ENCODE measurements at regions not wholly inside any gene's neighbourhood (a gene's known extent, or its start where the extent isn't known, plus 50 kb on each side); places are given as distances from the start of the nearest gene placed in this dataset.

GRCh38 chrX:131630534-131630933, 86.7 kb downstream of the OR13H1 start:
- no peak overlapping the region for H3K9ac ChIP-seq
- H3F3A ChIP-seq (replicated peaks; ENCODE audit: insufficient read depth), result no peaks in the 10 kb centered on the region
- H3K36me3 ChIP-seq (replicated peaks in 1 of 2; ENCODE audit: control insufficient read depth in 1 of 2, insufficient read depth in 2 of 2, low read length in 1 of 2), result no peaks in the 10 kb centered on the region
- no peaks in the 10 kb centered on the region for H3K9me3 ChIP-seq
- no peak overlapping the region for H3K4me2 ChIP-seq
- TF ChIP-seq RXRA (IDR thresholded peaks at IDR 0.05; ENCODE audit: borderline replicate concordance, low read depth) (no peak), SMC3 (IDR thresholded peaks at IDR 0.05; ENCODE audit: low read depth, low read length) (no peak)
- H4K20me1 ChIP-seq (ENCODE audit: insufficient read depth), result no peaks in the 10 kb centered on the region
- POLR2A ChIA-PET, result no interaction called here
- no peak for DNase-seq
- whole genome bisulfite sequencing (ENCODE audit: low lambda C conversion rate), result 62% methylated on average over 8 of the region's 8 CpGs
- no peaks in the 10 kb centered on the region for H3K4me1 ChIP-seq (ENCODE audit: control insufficient read depth in 1 of 2, insufficient read depth in 2 of 2, low read depth in 1 of 2, low read length in 1 of 2)
- H3K27ac ChIP-seq (ENCODE audit: low read depth in 2 of 2, low read length in 1 of 2), result no peak overlapping the region
- no peaks in the 10 kb centered on the region for H3K9me2 ChIP-seq
- H2AFZ ChIP-seq (ENCODE audit: low read depth), result no peak overlapping the region
- H3K79me2 ChIP-seq (ENCODE audit: insufficient read depth), result no peaks in the 10 kb centered on the region
- CTCF ChIA-PET, result interaction anchor here (2.4 kb wide), 1 partner anchor 46 kb away, joined by 5 read pairs; no protein-coding TSS in a partner anchor
- no peak overlapping the region for H3K4me3 ChIP-seq (ENCODE audit: low read depth in 2 of 2, low read length in 1 of 2)
- no peaks in the 10 kb centered on the region for H3K27me3 ChIP-seq (ENCODE audit: insufficient read depth)

DNA sequence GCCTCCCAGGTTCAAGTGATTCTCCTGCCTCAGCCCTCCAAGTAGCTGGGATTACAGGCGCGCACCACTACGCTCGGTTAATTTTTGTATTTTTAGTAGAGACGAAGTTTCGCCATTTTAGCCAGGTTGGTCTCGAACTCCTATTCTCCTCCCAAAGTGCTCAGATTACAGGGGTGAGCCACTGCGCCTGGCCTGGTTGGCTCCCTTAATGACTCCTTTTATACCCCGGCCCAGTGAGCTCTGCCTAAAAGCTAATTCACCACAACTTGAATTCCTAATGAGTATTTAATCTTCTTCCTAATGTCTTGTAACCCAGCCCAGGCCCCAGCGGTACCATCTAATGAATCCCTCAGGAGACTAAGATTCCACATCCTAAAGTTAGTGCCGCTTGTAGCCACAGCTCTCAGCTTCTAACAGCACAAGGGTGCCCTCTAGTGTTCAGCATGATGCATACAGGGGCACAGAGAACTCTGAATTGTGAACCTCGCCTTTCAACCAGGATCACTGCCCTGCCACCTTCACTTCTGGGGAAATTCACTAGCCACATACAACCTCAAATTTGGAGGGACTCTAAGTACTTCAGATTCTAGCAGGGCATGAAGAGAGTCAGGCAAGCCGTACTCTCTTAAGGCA, 89.5 kb downstream of the OR13H1 start:
- Histone ChIP-seq H3K36me3 (replicated peaks in 1 of 2; ENCODE audit: control insufficient read depth in 1 of 2, insufficient read depth in 2 of 2, low read length in 1 of 2) (no peaks in the 10 kb centered on the region), H2AFZ (ENCODE audit: low read depth) (no peak overlapping the region), H3K9me2 (no peaks in the 10 kb centered on the region), H3K9me3 (no peaks in the 10 kb centered on the region), H3K9ac (no peak overlapping the region), H3F3A (replicated peaks; ENCODE audit: insufficient read depth) (no peaks in the 10 kb centered on the region), H3K4me2 (no peak overlapping the region), H3K4me3 (ENCODE audit: low read depth in 2 of 2, low read length in 1 of 2) (0 out of 4 replicates have a peak overlapping the region, but pooled peaks of 1 of the 2 experiments have one; percentile 28), H3K27me3 (ENCODE audit: insufficient read depth) (no peaks in the 10 kb centered on the region), H3K79me2 (ENCODE audit: insufficient read depth) (no peaks in the 10 kb centered on the region), H3K4me1 (ENCODE audit: control insufficient read depth in 1 of 2, insufficient read depth in 2 of 2, low read depth in 1 of 2, low read length in 1 of 2) (no peaks in the 10 kb centered on the region), H3K27ac (ENCODE audit: low read depth in 2 of 2, low read length in 1 of 2) (no peak overlapping the region), H4K20me1 (ENCODE audit: insufficient read depth) (no peaks in the 10 kb centered on the region)
- ChIA-PET POLR2A (no interaction called here), CTCF (interaction anchor here (0.6 to 2.9 kb wide), 16 partner anchors 9 to 715 kb away, joined by 3 to 16 read pairs (median 4); no protein-coding TSS in a partner anchor)
- WGBS (ENCODE audit: low lambda C conversion rate), result 35% methylated on average over 13 of the region's 13 CpGs
- TF ChIP-seq CTCF (IDR thresholded peaks at IDR 0.05), result peak; percentile 94
- peak; percentile 92 for TF ChIP-seq RAD21 (IDR thresholded peaks at IDR 0.05; ENCODE audit: low read length)
- no peak for TF ChIP-seq RXRA (IDR thresholded peaks at IDR 0.05; ENCODE audit: borderline replicate concordance, low read depth)
- peak; percentile 88 for TF ChIP-seq SMC3 (IDR thresholded peaks at IDR 0.05; ENCODE audit: low read depth, low read length)
- DNase-seq, result peak; percentile 51

DNA sequence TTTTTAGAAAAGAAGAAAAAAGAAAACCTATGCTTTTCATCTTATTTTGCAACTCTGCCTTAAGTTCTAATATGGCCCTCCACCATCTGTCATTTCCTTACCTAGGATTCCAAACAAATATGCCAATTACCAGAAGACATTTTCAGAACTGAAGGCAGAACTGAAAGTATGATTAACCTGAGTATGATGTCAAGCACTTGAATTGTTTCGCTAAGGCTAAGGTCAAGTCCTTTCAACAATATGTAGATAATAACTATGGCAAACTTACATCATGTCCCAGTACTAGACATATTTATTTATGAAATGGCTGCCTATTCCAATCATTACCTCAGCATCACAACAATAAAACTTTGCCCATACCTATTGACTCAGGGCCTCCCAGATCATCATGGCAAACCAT, 91.0 kb downstream of the OR13H1 start:
- Histone ChIP-seq H3K9me2 (no peaks in the 10 kb centered on the region), H3K27me3 (ENCODE audit: insufficient read depth) (no peaks in the 10 kb centered on the region), H3K27ac (ENCODE audit: low read depth in 2 of 2, low read length in 1 of 2) (no peak overlapping the region), H3F3A (replicated peaks; ENCODE audit: insufficient read depth) (no peaks in the 10 kb centered on the region), H3K36me3 (replicated peaks in 1 of 2; ENCODE audit: control insufficient read depth in 1 of 2, insufficient read depth in 2 of 2, low read length in 1 of 2) (no peaks in the 10 kb centered on the region), H3K9ac (no peak overlapping the region), H2AFZ (ENCODE audit: low read depth) (no peak overlapping the region), H3K4me1 (ENCODE audit: control insufficient read depth in 1 of 2, insufficient read depth in 2 of 2, low read depth in 1 of 2, low read length in 1 of 2) (no peaks in the 10 kb centered on the region), H3K4me2 (no peak overlapping the region), H3K4me3 (ENCODE audit: low read depth in 2 of 2, low read length in 1 of 2) (no peak overlapping the region), H3K79me2 (ENCODE audit: insufficient read depth) (no peaks in the 10 kb centered on the region), H4K20me1 (ENCODE audit: insufficient read depth) (no peaks in the 10 kb centered on the region), H3K9me3 (no peaks in the 10 kb centered on the region)
- POLR2A ChIA-PET, result no interaction called here
- no peak for DNase-seq
- TF ChIP-seq FOXJ3 (CRISPR knock-in tag; IDR thresholded peaks at IDR 0.05), result no peak
- TF ChIP-seq POLR2AphosphoS5 (IDR thresholded peaks at IDR 0.05; ENCODE audit: low read depth, low read length), result no peak
- no peak for TF ChIP-seq CHD2 (IDR thresholded peaks at IDR 0.05; ENCODE audit: low read length, partially characterized antibody)
- TF ChIP-seq, protein P1, sequence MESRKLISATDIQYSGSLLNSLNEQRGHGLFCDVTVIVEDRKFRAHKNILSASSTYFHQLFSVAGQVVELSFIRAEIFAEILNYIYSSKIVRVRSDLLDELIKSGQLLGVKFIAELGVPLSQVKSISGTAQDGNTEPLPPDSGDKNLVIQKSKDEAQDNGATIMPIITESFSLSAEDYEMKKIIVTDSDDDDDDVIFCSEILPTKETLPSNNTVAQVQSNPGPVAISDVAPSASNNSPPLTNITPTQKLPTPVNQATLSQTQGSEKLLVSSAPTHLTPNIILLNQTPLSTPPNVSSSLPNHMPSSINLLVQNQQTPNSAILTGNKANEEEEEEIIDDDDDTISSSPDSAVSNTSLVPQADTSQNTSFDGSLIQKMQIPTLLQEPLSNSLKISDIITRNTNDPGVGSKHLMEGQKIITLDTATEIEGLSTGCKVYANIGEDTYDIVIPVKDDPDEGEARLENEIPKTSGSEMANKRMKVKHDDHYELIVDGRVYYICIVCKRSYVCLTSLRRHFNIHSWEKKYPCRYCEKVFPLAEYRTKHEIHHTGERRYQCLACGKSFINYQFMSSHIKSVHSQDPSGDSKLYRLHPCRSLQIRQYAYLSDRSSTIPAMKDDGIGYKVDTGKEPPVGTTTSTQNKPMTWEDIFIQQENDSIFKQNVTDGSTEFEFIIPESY (IDR thresholded peaks at IDR 0.05; ENCODE audit: borderline replicate concordance, low read depth), result no peak
- TF ChIP-seq, protein P2, sequence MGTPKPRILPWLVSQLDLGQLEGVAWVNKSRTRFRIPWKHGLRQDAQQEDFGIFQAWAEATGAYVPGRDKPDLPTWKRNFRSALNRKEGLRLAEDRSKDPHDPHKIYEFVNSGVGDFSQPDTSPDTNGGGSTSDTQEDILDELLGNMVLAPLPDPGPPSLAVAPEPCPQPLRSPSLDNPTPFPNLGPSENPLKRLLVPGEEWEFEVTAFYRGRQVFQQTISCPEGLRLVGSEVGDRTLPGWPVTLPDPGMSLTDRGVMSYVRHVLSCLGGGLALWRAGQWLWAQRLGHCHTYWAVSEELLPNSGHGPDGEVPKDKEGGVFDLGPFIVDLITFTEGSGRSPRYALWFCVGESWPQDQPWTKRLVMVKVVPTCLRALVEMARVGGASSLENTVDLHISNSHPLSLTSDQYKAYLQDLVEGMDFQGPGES (IDR thresholded peaks at IDR 0.05; ENCODE audit: low read depth, low read length), result no peak
- no peak for TF ChIP-seq TEAD4 (IDR thresholded peaks at IDR 0.05; ENCODE audit: borderline replicate concordance, insufficient read depth)
- no peak for TF ChIP-seq GATA2 (CRISPR knock-in tag; IDR thresholded peaks at IDR 0.05)
- TF ChIP-seq GABPA (IDR thresholded peaks at IDR 0.05; ENCODE audit: low read depth), result no peak
- TF ChIP-seq RFX5 (IDR thresholded peaks at IDR 0.05; ENCODE audit: low read length), result no peak
- TF ChIP-seq TCF12 (IDR thresholded peaks at IDR 0.05), result no peak
- no peak for TF ChIP-seq PBX3 (IDR thresholded peaks at IDR 0.05)
- 40% methylated on average over 1 of the region's 1 CpG for WGBS (ENCODE audit: low lambda C conversion rate)
- CTCF ChIA-PET, result no interaction called here

All from SK-N-SH (cell line).